Keratinocyte (primary cell): ENCODE measurements at regions not wholly inside any gene's neighbourhood (a gene's known extent, or its start where the extent isn't known, plus 50 kb on each side); places are given as distances from the start of the nearest gene placed in this dataset.

Experiments
- DNase-seq: peaks from one replicate; pipeline ENCODE4 v3.0.0-alpha.2; 2011; ENCODE audit warnings: low read depth, missing footprints, low spot score
- FAIRE-seq: peaks from 2 replicates; lab custom pipeline; 2011; peaks lifted over from hg19 to GRCh38; lab: Jason Lieb, UNC
- H2AFZ ChIP-seq: 2 replicates; pipeline ENCODE4 v1.6.0; 2012; ENCODE audit warnings: low read length, control low read depth, inconsistent platforms; ENCODE audit not compliant: control insufficient read depth
- H3K27ac ChIP-seq: 2 replicates; pipeline ENCODE4 v1.5.1; 2011; ENCODE audit warnings: low read length; ENCODE audit not compliant: control insufficient read depth, insufficient read depth
- H3K27me3 ChIP-seq: 3 replicates; pipeline ENCODE4 v1.6.0; 2011; ENCODE audit warnings: low read length; ENCODE audit not compliant: control insufficient read depth, insufficient read depth; ENCODE audit errors: extremely low read depth
- H3K36me3 ChIP-seq, 2 experiments: 2 replicates in 1 of 2; 3 replicates in 1 of 2; pipeline ENCODE4 v1.5.1; 2011; ENCODE audit warnings: low read length in 2 of 2, mild to moderate bottlenecking in 1 of 2; ENCODE audit not compliant: control insufficient read depth in 2 of 2, insufficient read depth in 2 of 2; ENCODE audit errors: extremely low read depth in 1 of 2
- H3K4me1 ChIP-seq: 3 replicates; pipeline ENCODE4 v1.5.1; 2011; ENCODE audit warnings: low read length; ENCODE audit not compliant: control insufficient read depth, insufficient read depth; ENCODE audit errors: extremely low read depth
- H3K4me2 ChIP-seq: 3 replicates; pipeline ENCODE4 v1.6.0; 2011; ENCODE audit warnings: low read depth, low read length; ENCODE audit not compliant: control insufficient read depth, insufficient read depth; ENCODE audit errors: extremely low read depth
- H3K4me3 ChIP-seq, 3 experiments: fragments of 200-600 bp in 1 of 3; sonication (generic) in 1 of 3; 2 replicates in 2 of 3; 3 replicates in 1 of 3; pipeline ENCODE4 v1.5.1; 2011 to 2016; ENCODE audit warnings: low read length in 3 of 3, mild to moderate bottlenecking in 3 of 3, control low read depth in 2 of 3, inconsistent platforms in 1 of 3, low read depth in 1 of 3, mixed read lengths in 1 of 3, mixed run types in 1 of 3, moderate library complexity in 1 of 3; ENCODE audit not compliant: control insufficient read depth in 2 of 3, insufficient read depth in 2 of 3; ENCODE audit errors: extremely low read depth in 1 of 3
- H3K79me2 ChIP-seq: 2 replicates; pipeline ENCODE4 v1.6.0; 2012; ENCODE audit warnings: low read length; ENCODE audit not compliant: control insufficient read depth, insufficient read depth
- H3K9ac ChIP-seq: 3 replicates; pipeline ENCODE4 v1.6.0; 2011; ENCODE audit warnings: low read length; ENCODE audit not compliant: control insufficient read depth, insufficient read depth; ENCODE audit errors: extremely low read depth
- H3K9me1 ChIP-seq: 3 replicates; pipeline ENCODE4 v1.6.0; 2011; ENCODE audit warnings: low read length; ENCODE audit not compliant: control insufficient read depth, insufficient read depth; ENCODE audit errors: extremely low read depth
- H3K9me3 ChIP-seq: 2 replicates; pipeline ENCODE4 v1.5.1; 2012; ENCODE audit warnings: low read depth, low read length; ENCODE audit not compliant: control insufficient read depth
- H4K20me1 ChIP-seq: 3 replicates; pipeline ENCODE4 v1.6.0; 2011; ENCODE audit warnings: low read length; ENCODE audit not compliant: control insufficient read depth, insufficient read depth; ENCODE audit errors: extremely low read depth
- CTCF ChIP-seq, 3 experiments: IDR thresholded peaks in 1 of 3; conservative IDR thresholded peaks in 1 of 3; optimal IDR thresholded peaks in 1 of 3; 2 replicates in 2 of 3; 3 replicates in 1 of 3; pipeline versions ENCODE3 to v1.5.1; 2011; ENCODE audit warnings: low read length in 3 of 3, mild to moderate bottlenecking in 3 of 3, moderate library complexity in 2 of 3, control low read depth in 1 of 3, inconsistent platforms in 1 of 3; ENCODE audit not compliant: insufficient read depth in 2 of 3; ENCODE audit errors: extremely low read depth in 1 of 3
- EZH2 ChIP-seq: IDR thresholded peaks from one replicate; pipeline ENCODE4 v1.6.1; 2012; ENCODE audit warnings: inconsistent platforms, mild to moderate bottlenecking, low read length, moderate library complexity
- dilution Hi-C: fragments of 300-500 bp; cut with MboI; formaldehyde crosslinking; loops from one replicate; pipeline ENCODE4 v1.7.0; 2020; ENCODE audit warnings: low sequenced_read_pairs; ENCODE audit not compliant: extremely low pct_ligation_motif_present

GRCh38 chr20:60941379-60941778 is 310.7 kb upstream of the CDH4 start:
- Histone ChIP-seq H3K27ac (no peak overlapping the region), H2AFZ (no peak overlapping the region), H3K36me3 (no peaks in the 10 kb centered on the region), H3K27me3 (no peaks in the 10 kb centered on the region), H3K4me2 (no peak overlapping the region), H3K4me3 (no peak overlapping the region), H3K4me1 (no peaks in the 10 kb centered on the region), H3K9me3 (no peaks in the 10 kb centered on the region), H3K79me2 (no peaks in the 10 kb centered on the region), H3K9me1 (no peaks in the 10 kb centered on the region), H4K20me1 (no peaks in the 10 kb centered on the region), H3K9ac (no peak overlapping the region)
- no peak for DNase-seq
- dilution Hi-C loops: no loop called here
- no peak for FAIRE-seq
- no peak for TF ChIP-seq CTCF (optimal IDR thresholded peaks at IDR 0.05 in 1 of 3, IDR thresholded peaks at IDR 0.05 in 1 of 3, conservative IDR thresholded peaks at IDR 0.05 in 1 of 3; ENCODE audit: extremely low read depth in 1 of 3, insufficient read depth in 2 of 3, low read length in 3 of 3)
- no peak for TF ChIP-seq EZH2

- H4K20me1 ChIP-seq: no peaks in the 10 kb centered on the region
- no peak overlapping the region for H3K27ac ChIP-seq
- peaks cover 15% of the 10 kb centered on the region for H3K27me3 ChIP-seq
- no peaks in the 10 kb centered on the region for H3K79me2 ChIP-seq
- H3K36me3 ChIP-seq: no peaks in the 10 kb centered on the region
- dilution Hi-C loops: no loop called here
- TF ChIP-seq CTCF (optimal IDR thresholded peaks at IDR 0.05 in 1 of 3, IDR thresholded peaks at IDR 0.05 in 1 of 3, conservative IDR thresholded peaks at IDR 0.05 in 1 of 3; ENCODE audit: extremely low read depth in 1 of 3, insufficient read depth in 2 of 3, low read length in 3 of 3) (no peak), EZH2 (no peak)
- no peaks in the 10 kb centered on the region for H3K4me1 ChIP-seq
- DNase-seq (no peak), FAIRE-seq (no peak)
- H3K9me3 ChIP-seq: no peaks in the 10 kb centered on the region
- no peak overlapping the region for H2AFZ ChIP-seq
- H3K9me1 ChIP-seq: no peaks in the 10 kb centered on the region
- no peak overlapping the region for H3K9ac ChIP-seq
- H3K4me3 ChIP-seq: no peak overlapping the region
- no peak overlapping the region for H3K4me2 ChIP-seq
These were observed 304.2 kb upstream of the CDH4 start for GRCh38 chr20:60947819-60948218.
